Lower leg skin (tissue), 3 donors: ENCODE measurements at regions not wholly inside any gene's neighbourhood (a gene's known extent, or its start where the extent isn't known, plus 50 kb on each side); places are given as distances from the start of the nearest gene placed in this dataset.

Source experiments
- CTCF ChIP-seq, 3 donors: fragments of 450-650 bp; IDR thresholded peaks; one replicate each; pipeline ENCODE4 v1.5.1; 2016; ENCODE audit warnings: antibody characterized with exemption in 3 of 3, mild to moderate bottlenecking in 3 of 3, moderate library complexity in 2 of 3
- POLR2A ChIP-seq, 2 donors: fragments of 450-650 bp; IDR thresholded peaks; one replicate each; pipeline ENCODE4 v1.6.1; 2016 to 2017; ENCODE audit warnings: antibody characterized with exemption in 2 of 2, mild to moderate bottlenecking in 1 of 2, moderate library complexity in 1 of 2

GRCh38 chr14:22315336-22315735, 273.7 kb downstream of the DAD1 start:
- TF ChIP-seq POLR2A (IDR thresholded peaks at IDR 0.05) (no peak), CTCF (IDR thresholded peaks at IDR 0.05) (no peak)
